ENCODE measurements at regions not wholly inside any gene's neighbourhood (a gene's known extent, or its start where the extent isn't known, plus 50 kb on each side); places are given as distances from the start of the nearest gene placed in this dataset.

- no peak overlapping the region for H3K27ac ChIP-seq (replicated peaks)
- H3K4me3 ChIP-seq (replicated peaks; ENCODE audit: insufficient read depth, low read length), result no peak overlapping the region
- TF ChIP-seq GABPA (IDR thresholded peaks at IDR 0.05; ENCODE audit: low read depth) (no peak), REST (IDR thresholded peaks at IDR 0.05; ENCODE audit: insufficient replicate concordance, low read depth) (no peak), POLR2AphosphoS5 (IDR thresholded peaks at IDR 0.05; ENCODE audit: low read depth) (no peak), SPI1 (IDR thresholded peaks at IDR 0.05; ENCODE audit: borderline replicate concordance, low read depth) (no peak), CTCF (IDR thresholded peaks at IDR 0.05; ENCODE audit: insufficient read depth, low read length) (no peak)
- no peak for DNase-seq (ENCODE audit: low read depth in 1 of 2, low spot score in 1 of 2)
- no peaks in the 10 kb centered on the region for H3K27me3 ChIP-seq (ENCODE audit: insufficient read depth, poor library complexity, severe bottlenecking)
Measured at GRCh38 chr7:131630427-131630826, 74.0 kb upstream of the PODXL start.

- no peak for DNase-seq (ENCODE audit: low read depth in 1 of 2, low spot score in 1 of 2)
- Histone ChIP-seq H3K27ac (replicated peaks) (no peak overlapping the region), H3K27me3 (ENCODE audit: insufficient read depth, poor library complexity, severe bottlenecking) (no peaks in the 10 kb centered on the region), H3K4me3 (replicated peaks; ENCODE audit: insufficient read depth, low read length) (no peak overlapping the region)
- no peak for TF ChIP-seq SPI1 (IDR thresholded peaks at IDR 0.05; ENCODE audit: borderline replicate concordance, low read depth)
- no peak for TF ChIP-seq POLR2AphosphoS5 (IDR thresholded peaks at IDR 0.05; ENCODE audit: low read depth)
- no peak for TF ChIP-seq CTCF (IDR thresholded peaks at IDR 0.05; ENCODE audit: insufficient read depth, low read length)
- no peak for TF ChIP-seq REST (IDR thresholded peaks at IDR 0.05; ENCODE audit: insufficient replicate concordance, low read depth)
- TF ChIP-seq GABPA (IDR thresholded peaks at IDR 0.05; ENCODE audit: low read depth), result no peak
Measured at GRCh38 chr7:131629217-131629882, 72.9 kb upstream of the PODXL start.

DNA sequence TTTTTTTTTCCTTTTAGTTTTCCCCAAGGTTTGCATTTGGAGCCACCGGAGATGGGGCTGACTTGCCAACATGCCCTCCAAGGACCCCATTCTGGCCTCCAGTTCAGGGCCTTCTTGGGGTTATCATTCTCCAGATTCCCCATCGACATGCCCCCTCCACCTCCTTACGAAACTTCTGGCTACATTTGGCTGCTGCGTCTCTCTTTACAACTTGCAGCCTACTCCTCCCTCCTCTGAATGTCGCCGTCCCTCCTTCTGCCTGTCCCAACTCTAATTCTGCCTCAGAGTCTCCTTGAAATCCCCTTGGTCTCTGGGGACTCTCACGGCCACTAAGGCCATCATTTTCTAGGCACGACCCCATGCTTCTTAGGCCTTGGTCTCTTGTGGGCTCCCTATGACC, 72.2 kb upstream of the PODXL start:
- no peak for DNase-seq (ENCODE audit: low read depth in 1 of 2, low spot score in 1 of 2)
- TF ChIP-seq CTCF (IDR thresholded peaks at IDR 0.05; ENCODE audit: insufficient read depth, low read length) (no peak), SPI1 (IDR thresholded peaks at IDR 0.05; ENCODE audit: borderline replicate concordance, low read depth) (no peak), POLR2AphosphoS5 (IDR thresholded peaks at IDR 0.05; ENCODE audit: low read depth) (no peak), REST (IDR thresholded peaks at IDR 0.05; ENCODE audit: insufficient replicate concordance, low read depth) (no peak), GABPA (IDR thresholded peaks at IDR 0.05; ENCODE audit: low read depth) (no peak)
- no peak overlapping the region for H3K27ac ChIP-seq (replicated peaks)
- H3K4me3 ChIP-seq (replicated peaks; ENCODE audit: insufficient read depth, low read length), result no peak overlapping the region
- no peaks in the 10 kb centered on the region for H3K27me3 ChIP-seq (ENCODE audit: insufficient read depth, poor library complexity, severe bottlenecking)
